Left hindlimb (tissue), 1 donor: ENCODE measurements at regions not wholly inside any gene's neighbourhood (a gene's known extent, or its start where the extent isn't known, plus 50 kb on each side); places are given as distances from the start of the nearest gene placed in this dataset.
A peak's percentile ranks its signal among the peaks of the same experiment; 100 is the strongest.
"Not testable (repeated sequence)": the region's sequence is repeated elsewhere in the genome, so short reads cannot be mapped to it uniquely, and the experiment has no call there.

Source experiments
- DNase-seq: peaks from one replicate; pipeline ENCODE4 v3.0.0-alpha.2; 2018

DNA sequence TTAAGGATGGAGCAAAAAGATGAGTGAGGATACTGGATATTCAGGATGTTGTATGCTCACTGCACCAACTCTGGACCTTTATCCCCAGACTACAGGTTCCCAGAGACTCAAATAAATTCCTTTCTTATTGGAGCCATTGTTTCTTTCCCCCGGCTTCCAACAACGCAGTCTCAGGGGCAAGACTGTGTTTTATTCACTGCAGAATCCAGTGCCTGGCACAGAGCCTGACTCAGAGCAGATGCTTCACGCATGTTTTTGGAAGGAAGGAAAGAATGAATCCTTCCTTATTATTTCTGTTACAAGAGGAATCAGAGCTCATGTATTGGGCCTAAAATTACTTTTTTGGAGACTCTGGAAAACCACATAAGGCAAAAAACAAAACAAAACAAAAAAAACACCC is 96.0 kb upstream of the VGLL4 start:
- peak; percentile 61 for DNase-seq

DNA sequence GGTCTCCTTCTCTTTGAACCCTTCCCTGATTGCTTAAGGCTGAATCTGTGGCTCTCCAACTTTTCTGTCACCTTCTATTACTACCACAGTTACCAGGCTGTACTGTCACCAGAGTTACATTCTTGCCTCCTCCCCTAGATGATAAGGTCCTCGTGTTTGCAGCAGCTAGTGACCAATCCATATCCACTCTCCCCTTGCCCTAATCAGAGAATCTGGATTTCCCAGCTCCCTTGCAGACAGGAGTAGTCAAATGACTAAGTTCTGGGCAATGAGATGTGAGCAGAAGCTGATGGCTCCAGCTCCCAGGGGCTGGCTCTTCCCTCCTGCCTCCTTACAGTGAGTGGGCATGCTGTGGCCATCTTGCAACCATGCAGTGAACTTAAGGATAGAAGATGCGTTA is 95.4 kb upstream of the VGLL4 start:
- no peak for DNase-seq

DNA sequence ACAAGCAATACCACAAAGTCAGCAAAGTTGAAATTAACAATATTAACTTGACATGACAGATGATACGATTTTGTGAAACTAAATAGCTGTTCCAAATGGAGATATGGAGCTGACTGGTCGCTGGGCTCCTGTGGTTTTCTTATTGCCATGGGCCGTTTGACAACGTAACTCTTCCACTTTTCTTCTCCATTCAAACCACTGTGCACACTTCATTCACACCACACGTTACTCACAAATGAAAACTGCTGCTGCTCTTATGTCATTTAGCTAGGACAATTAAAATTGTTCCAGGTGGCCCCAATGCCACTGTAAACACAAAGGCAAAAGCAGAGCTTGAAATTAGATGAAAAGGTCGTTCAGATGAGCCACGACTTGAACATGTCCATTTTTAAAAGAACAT is 94.0 kb upstream of the VGLL4 start:
- DNase-seq = no peak

DNA sequence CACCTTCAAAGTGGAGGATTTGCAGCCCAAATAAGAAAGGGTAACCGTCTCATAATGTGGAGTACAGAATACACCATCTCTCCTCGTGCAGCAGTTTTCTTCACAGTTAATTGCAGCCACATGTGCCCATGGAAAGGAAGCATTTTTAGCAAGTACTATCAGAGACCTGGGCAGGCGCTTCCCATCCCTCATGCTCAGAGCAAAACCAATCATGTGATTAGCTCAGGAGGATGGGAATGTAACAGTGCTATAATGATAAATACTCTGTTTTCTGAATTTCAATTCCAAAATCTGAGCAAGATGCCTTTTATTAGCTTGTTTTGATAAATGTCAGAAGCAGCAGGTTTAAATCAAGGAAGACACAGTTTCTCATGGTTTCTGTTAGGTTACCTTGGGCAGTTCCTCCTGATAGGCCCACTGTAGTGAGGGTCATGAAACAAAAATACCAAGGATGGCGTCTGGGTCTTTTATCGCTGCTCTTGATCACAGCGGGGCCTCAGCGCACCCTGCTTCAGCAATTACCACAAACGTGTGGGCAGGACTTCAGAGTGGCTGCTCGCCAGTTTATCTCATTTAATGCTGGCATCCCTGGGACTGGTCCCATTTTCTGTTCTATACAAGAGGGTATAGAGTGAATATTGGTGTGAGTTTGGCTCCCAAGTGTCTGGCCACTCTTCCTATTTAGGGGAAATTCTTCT is 92.6 kb upstream of the VGLL4 start:
- DNase-seq = no peak

DNA sequence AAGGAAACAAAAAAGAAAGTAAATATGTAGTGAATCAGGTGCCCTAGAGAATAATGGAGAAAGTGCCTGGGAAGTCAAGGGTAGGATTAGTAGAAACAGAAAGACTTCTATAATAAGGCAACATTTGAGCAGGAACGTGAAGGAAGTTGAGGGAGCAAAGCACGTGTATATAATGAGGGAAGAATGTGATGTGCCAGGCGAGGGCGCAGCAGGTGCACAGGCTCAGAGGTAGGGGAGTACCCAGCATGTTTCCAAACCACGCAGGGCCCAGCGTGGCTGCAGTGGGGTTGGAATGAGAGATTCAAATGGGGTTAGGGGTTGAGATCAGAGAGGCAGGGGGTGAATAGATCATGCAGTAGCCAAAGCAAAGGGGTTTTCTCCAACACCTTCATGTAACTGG is 91.9 kb upstream of the VGLL4 start:
- DNase-seq = no peak

DNA sequence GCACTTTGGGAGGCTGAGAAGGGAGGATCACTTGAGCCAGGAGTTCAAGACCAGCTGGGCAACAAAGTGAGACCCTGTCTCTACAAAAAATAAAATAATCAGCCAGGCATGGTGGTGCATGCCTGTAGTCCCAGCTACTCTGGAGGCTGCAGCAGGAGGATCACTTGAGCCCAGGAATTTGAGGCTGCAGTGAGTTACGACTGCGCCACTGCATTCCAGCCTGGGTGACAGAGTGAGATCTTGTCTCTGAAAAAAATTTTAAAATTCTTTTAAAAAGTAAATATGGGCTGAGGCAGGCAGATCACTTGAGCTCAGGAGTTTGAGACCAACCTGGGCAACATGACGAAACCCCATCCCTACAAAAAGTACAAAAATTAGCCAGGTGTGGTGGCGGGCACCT is 91.4 kb upstream of the VGLL4 start:
- DNase-seq = not testable (repeated sequence)

DNA sequence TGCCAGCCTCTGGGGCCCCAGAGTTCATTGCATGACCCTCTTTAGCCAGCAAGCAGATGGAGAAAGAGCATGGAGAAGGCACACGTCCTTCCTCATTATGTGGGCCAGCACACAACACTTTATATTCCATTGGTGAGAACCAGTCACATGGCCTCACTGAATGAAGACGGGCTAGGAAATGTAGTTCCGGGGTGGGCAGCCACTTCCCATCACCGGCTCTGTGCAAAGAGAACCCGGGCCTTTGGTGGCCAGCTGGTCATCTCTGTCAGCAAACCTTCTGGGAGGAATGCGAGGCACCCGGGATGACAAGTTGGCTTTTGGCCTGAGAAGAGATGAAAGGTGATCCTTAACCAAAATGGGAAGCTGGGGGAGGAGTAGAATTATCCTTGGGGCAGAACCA is 90.2 kb upstream of the VGLL4 start:
- DNase-seq = no peak

DNA sequence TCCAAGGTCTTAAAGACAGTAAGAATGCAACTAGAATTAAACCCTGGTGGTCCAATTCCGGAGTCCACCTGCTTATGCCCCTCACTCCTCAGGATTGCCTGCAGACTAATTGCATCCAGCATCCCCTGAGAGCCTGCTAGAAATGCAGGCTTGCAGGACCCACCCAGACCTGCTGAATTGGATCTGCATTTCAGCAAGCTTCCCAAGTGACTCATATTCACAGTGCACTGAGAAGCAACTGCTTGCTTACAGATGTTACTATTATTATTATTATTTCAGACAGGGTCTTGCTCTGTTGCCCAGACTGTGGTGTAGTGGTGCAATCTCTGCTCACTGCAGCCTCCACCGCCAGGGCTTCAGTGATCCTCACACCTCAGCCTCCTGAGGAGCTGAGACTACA is 83.5 kb upstream of the VGLL4 start:
- no peak for DNase-seq

DNA sequence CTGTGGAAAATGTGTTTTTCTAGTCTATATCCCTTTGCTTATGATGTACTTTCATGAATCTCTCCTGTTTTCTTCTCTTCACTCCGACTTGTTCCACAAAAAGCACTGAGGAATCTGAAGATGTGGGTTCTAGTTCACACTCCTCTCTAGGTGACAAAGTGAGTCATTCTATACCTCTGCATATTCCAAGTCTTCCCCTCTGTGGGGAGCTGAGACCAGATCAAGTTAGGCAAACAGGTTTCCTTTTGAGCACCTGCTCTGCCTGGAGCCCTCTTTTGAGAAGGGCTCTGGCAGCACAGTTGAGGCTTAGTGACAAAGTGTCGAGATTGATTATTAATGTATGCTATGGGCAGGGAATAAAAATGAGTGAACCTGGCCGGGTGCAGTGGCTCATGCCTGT is 82.4 kb upstream of the VGLL4 start:
- DNase-seq = no peak

DNA sequence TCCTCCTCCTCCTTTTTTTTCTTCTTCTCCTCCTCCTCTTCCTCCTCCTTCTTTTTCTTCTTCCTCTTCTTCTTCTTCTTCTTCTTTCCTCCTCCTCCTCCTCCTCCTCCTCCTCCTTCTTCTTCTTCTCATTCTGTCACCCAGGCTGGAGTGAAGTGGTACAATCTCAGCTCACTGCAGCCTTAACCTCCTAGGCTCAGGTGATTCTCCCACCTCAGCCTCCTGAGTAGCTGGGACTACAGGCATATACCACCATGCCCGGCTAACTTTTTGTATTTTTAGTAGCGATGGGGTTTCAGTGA is 81.6 kb upstream of the VGLL4 start:
- DNase-seq = not testable (repeated sequence)

DNA sequence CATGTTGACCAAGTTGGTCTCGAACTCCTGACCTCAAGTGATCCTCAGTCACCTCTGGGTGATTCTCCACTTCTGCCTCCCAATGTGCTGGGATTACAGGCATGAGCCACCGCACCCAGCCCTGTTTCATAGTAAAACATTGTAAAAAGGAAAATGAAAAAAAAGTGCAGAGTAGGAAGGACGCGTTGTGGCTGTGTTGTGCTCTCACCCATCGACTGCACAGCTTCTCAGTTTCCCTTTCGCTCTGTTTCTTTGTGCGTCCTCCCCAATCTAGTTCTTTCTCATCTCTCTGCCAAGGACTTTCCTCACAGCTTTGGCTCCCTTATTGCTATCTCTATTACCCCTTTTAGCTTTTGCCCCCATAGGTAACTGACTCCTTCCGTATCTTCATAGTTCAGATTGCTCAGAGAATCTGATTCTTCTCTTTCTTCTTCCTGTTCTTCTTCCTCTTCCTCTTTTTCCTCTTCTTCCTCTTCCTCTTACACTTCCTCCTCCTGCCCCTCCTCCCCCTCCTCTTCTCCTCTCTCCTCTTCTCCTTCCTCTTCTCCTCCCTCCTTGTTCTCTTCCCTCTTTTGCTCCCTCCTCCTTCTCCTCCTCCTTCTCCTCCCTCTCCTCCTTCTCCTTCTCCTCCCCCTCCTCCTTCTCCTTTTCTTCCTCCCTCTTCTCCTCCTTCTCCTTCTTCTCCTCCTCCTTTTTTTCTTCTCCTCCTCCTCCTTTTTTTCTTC is 81.1 kb upstream of the VGLL4 start:
- DNase-seq = no peak

DNA sequence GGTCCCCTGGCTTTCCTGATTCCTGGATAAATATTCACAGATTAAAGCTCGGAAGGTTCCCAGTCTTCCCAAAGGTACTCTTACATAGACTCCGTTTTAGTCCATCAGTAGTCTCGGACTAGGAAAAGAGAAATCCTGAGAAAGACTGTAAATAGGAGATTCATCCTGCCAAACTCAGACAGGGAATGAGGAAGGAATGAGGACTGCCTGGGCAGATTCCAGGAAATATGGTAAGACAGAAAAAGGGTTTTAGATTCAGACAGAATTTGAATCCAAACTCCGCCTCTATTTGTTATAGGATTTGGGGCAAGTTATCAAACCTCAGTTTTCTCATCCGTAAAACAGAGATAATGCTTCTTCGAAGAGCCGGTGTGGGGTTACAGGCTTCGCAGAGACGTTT is 77.8 kb upstream of the VGLL4 start:
- DNase-seq = no peak

DNA sequence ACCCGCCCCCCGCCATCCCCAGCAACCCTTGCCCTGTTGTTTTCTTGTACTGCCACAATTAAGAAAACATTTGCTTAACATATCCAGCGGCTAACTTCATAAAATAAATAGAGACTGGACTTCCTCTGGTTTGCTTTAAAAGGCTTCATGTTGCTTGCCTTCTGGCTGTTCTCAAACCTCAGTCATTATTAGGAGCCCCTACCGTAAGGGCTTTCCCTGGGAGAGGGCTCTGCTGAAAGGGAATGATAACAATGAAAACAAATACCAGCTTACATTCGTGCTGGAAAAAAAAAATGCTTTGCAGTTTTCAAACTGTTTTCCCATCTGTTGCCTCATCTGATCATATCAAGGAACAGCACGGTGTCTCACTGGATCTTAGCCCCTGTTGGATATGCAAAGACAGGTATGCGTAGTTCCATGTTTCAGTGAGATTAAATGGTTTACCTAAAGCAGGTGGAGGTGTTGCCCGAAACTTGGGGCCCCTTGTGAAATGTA is 77.2 kb upstream of the VGLL4 start:
- no peak for DNase-seq

DNA sequence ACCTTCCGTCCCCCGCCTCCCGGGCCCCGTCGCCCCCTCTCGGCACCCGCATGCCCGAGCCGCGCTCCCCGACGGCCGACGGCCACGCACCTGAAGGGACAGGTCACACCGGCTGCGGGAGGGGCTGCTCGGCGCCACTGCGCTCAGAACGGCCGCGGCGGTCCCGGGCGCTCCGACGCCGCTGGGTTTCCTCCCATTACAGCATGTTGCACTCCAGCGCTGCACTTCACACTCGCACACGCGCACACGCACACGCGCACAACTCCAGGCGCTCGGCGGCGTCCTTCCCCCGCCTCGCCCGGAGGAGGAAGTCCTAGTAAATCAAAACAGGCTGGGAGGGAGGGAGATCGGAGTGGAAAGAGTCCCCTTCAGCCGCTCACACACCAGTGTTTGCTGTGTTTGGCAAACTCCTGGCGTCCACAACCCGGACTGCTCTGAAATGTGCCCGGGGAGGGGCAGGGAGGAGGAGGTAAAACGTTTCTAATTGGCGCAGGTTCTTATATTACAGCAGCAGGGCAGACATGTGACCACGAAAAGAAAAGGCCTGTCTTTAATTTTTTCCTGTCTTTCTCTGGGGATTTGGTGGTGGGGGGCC is 76.7 kb upstream of the VGLL4 start:
- peak; percentile 86 for DNase-seq

DNA sequence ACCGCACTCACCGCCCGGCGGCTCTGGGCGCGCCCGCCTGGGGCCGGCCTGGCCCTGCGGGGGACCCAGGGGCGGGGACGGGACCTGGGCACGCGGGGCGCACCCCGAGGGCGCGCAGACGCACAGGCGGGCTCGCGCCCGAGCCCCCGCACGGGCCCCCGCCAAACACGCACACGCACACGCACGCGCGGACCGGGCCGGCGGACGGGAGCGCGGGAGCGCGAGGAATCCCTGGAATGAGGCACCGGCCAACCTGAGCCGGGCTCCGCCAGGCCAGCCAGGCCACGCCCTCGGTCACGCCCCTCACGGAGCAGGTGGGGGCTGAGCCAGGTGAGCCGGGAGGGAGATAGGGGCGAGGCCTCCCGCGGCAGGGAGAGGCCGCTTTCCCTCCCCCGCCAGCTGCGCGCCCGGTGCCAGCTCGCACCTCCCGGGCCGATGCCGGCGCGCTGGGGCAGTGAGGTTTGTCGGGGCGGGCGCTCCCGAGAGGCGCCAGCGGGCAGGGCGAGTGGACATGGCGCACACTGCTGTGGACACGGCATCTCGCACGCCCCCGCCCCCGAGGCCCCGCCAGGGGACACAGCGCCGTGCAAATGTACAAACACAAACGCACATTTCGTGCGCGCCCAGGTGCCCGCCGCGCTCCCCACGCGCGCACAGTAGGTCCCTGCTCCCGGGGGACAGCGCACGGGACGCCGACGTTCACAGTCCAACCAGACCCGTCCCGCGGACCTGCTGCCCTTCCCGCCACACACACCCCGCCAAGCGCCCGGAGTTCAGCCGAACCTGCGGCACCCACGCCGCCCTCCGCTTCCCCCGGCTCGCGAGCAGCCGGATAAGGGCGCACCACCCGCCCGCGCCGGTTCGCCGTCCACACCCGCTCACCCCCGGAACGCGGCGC is 75.9 kb upstream of the VGLL4 start:
- peak; percentile 82 for DNase-seq

DNA sequence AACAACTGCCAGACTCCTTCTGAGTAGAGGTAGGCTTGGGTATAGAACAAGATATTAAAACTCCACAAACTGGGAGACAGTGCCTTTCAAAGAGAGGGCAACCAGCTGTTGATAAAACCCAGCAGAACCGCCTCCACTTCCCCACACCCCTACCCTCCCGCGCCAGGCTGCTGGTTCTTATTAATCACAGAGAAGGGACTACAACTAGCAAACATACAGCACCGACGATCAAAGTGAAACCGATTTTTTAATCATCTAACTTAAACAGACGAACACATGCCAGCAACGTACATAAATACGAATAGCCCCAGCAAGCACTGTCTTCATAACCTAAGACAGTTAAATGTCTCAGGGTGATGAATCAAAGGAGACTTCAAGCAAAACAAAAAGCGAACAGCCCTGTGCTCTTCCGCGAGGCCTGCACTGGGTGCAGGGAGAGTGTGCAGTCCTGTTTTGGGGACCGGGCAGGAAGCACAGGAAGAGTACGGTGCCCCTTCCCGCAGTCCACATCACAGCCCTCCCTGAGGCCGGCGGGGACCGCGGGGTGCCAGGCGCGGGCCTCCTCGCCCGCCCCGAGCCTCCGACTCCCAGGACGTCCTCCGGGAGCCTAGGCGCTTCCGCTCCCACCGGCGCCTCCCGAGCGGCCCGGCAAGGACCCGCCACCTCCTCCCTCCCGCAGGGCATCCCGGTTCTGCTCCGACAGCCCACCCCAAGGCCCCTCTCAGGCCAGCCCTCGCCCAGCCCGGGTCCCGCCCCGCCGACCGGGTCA is 75.1 kb upstream of the VGLL4 start:
- DNase-seq = peak; percentile 67

DNA sequence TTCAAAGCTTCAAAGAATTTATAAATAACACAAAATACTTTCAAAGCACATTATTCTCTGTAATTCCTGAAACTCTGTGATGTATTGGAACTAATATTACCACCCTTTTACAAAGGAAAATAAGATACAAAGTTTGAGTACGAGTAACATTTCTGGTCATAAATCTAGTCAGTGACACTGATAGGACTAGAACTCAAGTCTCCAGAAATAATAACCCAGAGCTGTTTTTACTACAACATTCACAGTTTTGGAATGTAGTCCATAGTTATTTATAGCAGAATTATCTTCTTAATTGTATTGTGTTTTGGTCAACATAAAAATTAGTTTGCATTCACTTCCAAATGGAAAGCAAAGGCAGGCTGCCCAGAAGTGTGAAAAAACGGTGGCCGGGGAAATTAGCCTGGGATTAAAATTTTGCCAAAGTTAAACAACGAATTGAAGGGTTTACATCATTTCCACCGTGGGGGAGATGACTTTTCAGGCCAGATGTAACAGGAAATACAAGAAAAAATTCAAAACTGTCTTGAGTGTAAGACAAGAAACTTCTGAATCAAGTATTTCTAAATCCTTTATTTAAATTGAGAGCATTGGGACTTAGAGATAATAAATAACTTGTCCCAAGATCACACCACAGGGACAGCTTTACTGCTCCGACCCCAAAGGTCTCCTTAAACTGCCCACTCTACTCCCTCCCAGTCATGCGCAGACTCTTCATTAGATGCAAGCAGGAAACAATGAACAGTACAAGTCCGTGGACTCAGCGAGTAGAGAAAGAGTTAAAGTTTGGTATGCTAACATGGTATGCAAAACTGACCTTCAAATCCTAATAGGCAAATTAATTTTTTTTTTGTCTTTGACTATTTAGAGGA is 74.3 kb upstream of the VGLL4 start:
- DNase-seq = no peak

DNA sequence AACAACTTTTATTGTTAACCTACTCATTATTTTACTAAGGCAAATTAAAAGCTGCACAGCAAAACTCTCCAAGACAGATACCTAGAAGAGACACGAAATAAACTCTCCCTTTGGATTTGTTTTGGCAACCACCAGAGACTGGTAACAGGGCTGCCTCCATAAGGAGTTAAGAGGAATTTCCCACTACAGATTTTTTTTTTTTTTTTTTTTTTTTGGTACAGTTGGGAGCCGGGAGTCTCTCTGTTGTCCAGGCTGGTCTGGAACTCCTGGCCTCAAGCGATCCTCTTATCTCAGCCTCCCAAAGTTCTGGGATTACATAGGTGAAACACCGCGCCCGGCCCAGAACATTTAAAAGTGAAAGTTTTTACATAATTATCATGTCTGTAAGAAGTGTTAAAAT is 73.6 kb upstream of the VGLL4 start:
- no peak for DNase-seq

DNA sequence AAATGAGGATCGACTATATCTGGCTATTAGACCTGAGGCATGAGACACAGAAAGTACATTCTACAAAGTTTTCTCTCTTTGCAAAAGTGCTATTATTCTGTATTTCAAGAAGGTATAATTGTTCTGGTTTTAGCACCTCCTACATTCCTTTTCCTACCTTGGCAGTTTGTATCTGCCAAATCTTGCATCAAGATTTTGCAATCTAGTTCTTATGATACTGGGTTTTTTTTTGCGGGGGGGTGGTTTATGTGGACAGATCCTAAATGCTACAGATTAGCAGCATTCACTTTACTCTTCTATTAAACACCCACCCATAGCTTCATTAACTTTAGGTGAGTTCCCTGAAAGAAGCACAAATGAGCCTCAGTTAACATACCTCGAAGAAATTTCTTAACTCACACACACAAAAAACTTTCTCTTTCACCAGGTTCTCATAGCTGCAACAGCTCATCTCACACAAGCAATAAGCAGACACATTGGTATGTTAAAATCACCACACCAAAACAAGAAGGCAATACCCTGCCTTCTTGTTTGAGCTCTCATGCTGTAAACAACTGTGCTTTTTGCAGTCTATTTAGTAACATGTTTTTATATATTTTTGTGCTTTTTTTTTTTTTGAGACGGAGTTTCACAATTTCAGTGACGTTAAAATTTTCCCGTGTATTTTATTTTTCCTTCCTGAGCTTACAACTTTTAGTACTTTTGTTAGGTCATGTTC is 73.0 kb upstream of the VGLL4 start:
- no peak for DNase-seq

DNA sequence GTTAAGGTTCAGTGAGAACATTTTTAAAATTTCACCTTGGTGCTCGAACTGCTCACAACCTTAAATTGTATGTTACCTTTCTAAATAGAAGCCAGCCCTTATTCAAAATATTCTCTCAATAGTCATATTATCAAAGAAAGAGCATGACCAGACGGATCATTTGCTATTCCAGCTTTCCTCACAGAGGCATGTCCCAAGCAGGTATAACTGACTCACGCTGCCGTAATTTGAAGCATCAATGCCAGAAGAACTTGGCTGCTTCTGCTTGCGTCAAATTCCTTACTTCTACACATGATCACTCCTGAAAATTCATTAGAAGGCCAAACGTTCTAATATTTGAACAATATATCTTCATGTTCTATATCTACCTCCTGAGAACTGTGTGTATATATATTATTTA is 69.5 kb upstream of the VGLL4 start:
- no peak for DNase-seq

DNA sequence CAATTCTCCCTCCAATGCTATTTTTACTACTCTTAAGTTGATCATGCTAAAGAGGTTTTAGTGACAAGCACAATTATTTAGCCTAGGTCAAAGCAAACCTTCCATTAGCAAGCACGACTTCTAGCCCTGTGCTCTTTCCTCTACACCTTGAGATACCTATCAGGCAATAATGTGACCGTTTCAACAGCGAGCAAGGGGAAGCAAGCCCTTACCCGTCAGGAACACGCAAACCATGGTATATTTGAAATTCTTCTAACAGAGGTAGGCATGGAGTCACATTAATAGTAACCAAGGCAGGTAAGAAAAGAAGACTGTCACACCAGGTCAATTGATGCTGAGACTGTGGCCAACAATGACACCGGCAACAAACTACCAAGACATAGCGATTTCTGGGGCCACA is 68.9 kb upstream of the VGLL4 start:
- DNase-seq = no peak
